HL-60 (cell line): ENCODE measurements at regions not wholly inside any gene's neighbourhood (a gene's known extent, or its start where the extent isn't known, plus 50 kb on each side); places are given as distances from the start of the nearest gene placed in this dataset.

Experiments used
- DNase-seq, 2 experiments: peaks; one replicate each; pipeline ENCODE4 v3.0.0-alpha.2; 2010 to 2020; ENCODE audit warnings: low read depth in 1 of 2, low spot score in 1 of 2
- H3K27ac ChIP-seq: fragments of 250-450 bp; sonication (Bioruptor Pico); replicated peaks from 2 replicates; pipeline ENCODE4 v1.5.1; 2020; ENCODE audit warnings: mild to moderate bottlenecking, moderate library complexity
- H3K27me3 ChIP-seq: fragments of 250-450 bp; sonication (Bioruptor Pico); 2 replicates; pipeline ENCODE4 v1.5.1; 2021; ENCODE audit warnings: mild to moderate bottlenecking, moderate library complexity; ENCODE audit not compliant: insufficient read depth, poor library complexity, severe bottlenecking
- H3K4me3 ChIP-seq: replicated peaks from 2 replicates; pipeline ENCODE4 v1.5.1; 2011; ENCODE audit warnings: mild to moderate bottlenecking, control low read depth, low read length; ENCODE audit not compliant: insufficient read depth
- CTCF ChIP-seq: IDR thresholded peaks from one replicate; pipeline ENCODE4 v1.5.1; 2011; ENCODE audit warnings: low read length, control low read depth, inconsistent platforms; ENCODE audit not compliant: insufficient read depth
- GABPA ChIP-seq: IDR thresholded peaks from 2 replicates; pipeline ENCODE4 v1.6.1; 2012; ENCODE audit warnings: low read depth
- POLR2AphosphoS5 ChIP-seq: IDR thresholded peaks from 2 replicates; pipeline ENCODE4 v1.6.1; 2012; ENCODE audit warnings: low read depth
- REST ChIP-seq: IDR thresholded peaks from 2 replicates; pipeline ENCODE4 v1.6.1; 2012; ENCODE audit warnings: low read depth; ENCODE audit not compliant: insufficient replicate concordance
- SPI1 ChIP-seq: IDR thresholded peaks from 2 replicates; pipeline ENCODE4 v1.6.1; 2012; ENCODE audit warnings: low read depth, mild to moderate bottlenecking, borderline replicate concordance

DNA sequence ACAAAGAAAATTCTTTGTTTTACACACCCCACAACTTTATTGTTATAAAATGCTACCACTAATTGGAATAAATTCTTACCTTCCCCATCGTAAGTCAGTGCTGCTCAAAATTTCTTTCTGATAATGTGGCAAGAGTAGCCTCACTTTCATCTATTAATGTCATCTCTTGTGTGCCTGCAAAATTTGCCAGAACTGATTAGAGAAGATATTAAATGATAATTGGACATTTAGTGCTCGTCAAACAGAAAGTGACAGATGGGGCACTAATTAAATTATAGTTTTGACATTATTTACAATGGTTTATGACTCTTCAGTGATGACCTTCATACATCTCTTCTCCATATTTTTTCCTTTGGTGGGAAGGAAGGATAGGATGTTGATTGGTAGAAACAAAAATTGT is 690.9 kb downstream of the NXPH1 start:
- no peak overlapping the region for H3K4me3 ChIP-seq
- TF ChIP-seq POLR2AphosphoS5 (no peak), REST (no peak), CTCF (no peak), SPI1 (no peak), GABPA (no peak)
- H3K27ac ChIP-seq, result no peak overlapping the region
- DNase-seq, result no peak
- no peaks in the 10 kb centered on the region for H3K27me3 ChIP-seq

- no peak overlapping the region for H3K4me3 ChIP-seq
- TF ChIP-seq GABPA (no peak), REST (no peak)
- no peaks in the 10 kb centered on the region for H3K27me3 ChIP-seq
- no peak overlapping the region for H3K27ac ChIP-seq
- DNase-seq, result no peak
Observed at GRCh38 chr7:9125246-9125645, 691.8 kb downstream of the NXPH1 start.

GRCh38 chr7:9127901-9128300 is 694.5 kb downstream of the NXPH1 start:
- no peak for DNase-seq
- TF ChIP-seq GABPA, result no peak
- TF ChIP-seq REST, result no peak
- TF ChIP-seq CTCF, result no peak
- TF ChIP-seq POLR2AphosphoS5, result no peak
- TF ChIP-seq SPI1, result no peak
- no peaks in the 10 kb centered on the region for H3K27me3 ChIP-seq
- H3K4me3 ChIP-seq, result no peak overlapping the region
- no peak overlapping the region for H3K27ac ChIP-seq

- Histone ChIP-seq H3K27ac (no peak overlapping the region), H3K4me3 (no peak overlapping the region), H3K27me3 (no peaks in the 10 kb centered on the region)
- TF ChIP-seq SPI1 (no peak), REST (no peak), GABPA (no peak), POLR2AphosphoS5 (no peak), CTCF (no peak)
- DNase-seq, result no peak
Observed at GRCh38 chr7:9148687-9149086, 715.3 kb downstream of the NXPH1 start.
